Pancreas (tissue), 10 donors: ENCODE measurements at regions not wholly inside any gene's neighbourhood (a gene's known extent, or its start where the extent isn't known, plus 50 kb on each side); places are given as distances from the start of the nearest gene placed in this dataset.

Source experiments
- ATAC-seq, 4 donors: fragments of 200-7000 bp; cut with Tn5 transposase; one replicate each; pipeline versions ENCODE4 v1.8.0 to v1.9.1; 2020; ENCODE audit warnings: mild to moderate bottlenecking in 4 of 4, moderate library complexity in 4 of 4
- DNase-seq, 6 donors: peaks; one replicate each; pipeline ENCODE4 v3.0.0-alpha.2; 2020
- FAIRE-seq: peaks from 2 replicates; lab custom pipeline; 2012; peaks lifted over from hg19 to GRCh38; lab: Jason Lieb, UNC
- H3K27ac ChIP-seq, 4 donors: fragments of 200-600 bp; sonication (generic); 1 replicate in 3 of 4; 2 replicates in 1 of 4; pipeline versions ENCODE4 v1.5.0 to v1.8.0; 2020
- H3K27me3 ChIP-seq, 4 donors: fragments of 200-600 bp; one replicate each; pipeline ENCODE4 v1.8.0; 2021
- H3K36me3 ChIP-seq, 3 donors: fragments of 200-600 bp; sonication (generic) in 1 of 3; one replicate each; pipeline versions ENCODE4 v1.5.0 to v1.8.0; 2020 to 2021
- H3K4me1 ChIP-seq, 3 donors: fragments of 200-600 bp; one replicate each; pipeline ENCODE4 v1.8.0; 2021
- H3K4me3 ChIP-seq, 4 donors: fragments of 200-600 bp; sonication (generic) in 2 of 4; one replicate each; pipeline versions ENCODE4 v1.5.0 to v1.8.0; 2020 to 2021
- H3K9me3 ChIP-seq, 4 donors: fragments of 200-600 bp; one replicate each; pipeline ENCODE4 v1.8.0; 2021
- WGBS, 2 donors: extraction: QIAGEN DNeasy Blood & Tissue Kit; methylation state at CpG; one replicate each; pipeline ENCODE4 v1.1.7; 2013; 5-methylcytosine and 5-hydroxymethylcytosine counted together
- intact Hi-C, 3 donors: fragments of 100-400 bp; cut with DNase I; formaldehyde crosslinking; loops; one replicate each; pipeline versions ENCODE4 v1.11.1 to v1.14.2; 2022
- TF ChIP-seq, protein P1 (sequence below), 4 donors: fragments of 200-600 bp; sonication (generic) in 3 of 4; IDR thresholded peaks; one replicate each; pipeline versions ENCODE4 v1.5.0 to v1.8.0; 2021; ENCODE audit warnings: antibody characterized with exemption in 4 of 4
- donor health status: healthy with polysubstance abuse.
- donor health status: DM: no; HTN: no; CAD: no; lungs with moderate emphysema.
- donor health status: DM: no; HTN: no; CAD: no.
- donor health status: control.
- donor health status: control.
- donor health status: Bipolar disorder and iron deficiency.
- donor health status: DM: yes; HTN: yes; CAD: no.
- donor health status: DM: no; HTN: no; CAD: no.
- donor health status: DM: no; HTN: no; CAD: no.
- donor health status: DM: yes; HTN: yes; CAD: no.

DNA sequence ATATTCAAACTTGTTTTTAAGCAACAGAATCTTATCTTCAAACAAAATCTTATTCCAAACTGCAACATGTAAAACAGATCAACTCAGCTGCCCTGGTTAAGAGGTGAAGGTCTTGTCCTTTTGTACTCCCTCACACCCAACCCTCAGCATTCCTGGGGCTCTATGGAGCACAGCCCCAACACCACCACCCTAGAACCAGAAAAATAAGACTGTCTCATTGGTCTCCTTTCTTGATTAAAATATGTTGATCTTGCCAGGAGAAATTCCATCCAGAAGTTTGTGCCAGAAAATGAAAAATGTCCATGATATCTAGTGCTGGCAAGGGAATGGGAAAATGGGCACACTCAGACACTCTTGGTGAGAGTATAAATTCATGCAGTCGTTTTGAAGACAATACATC is 62.1 kb upstream of the TMEM17 start:
- WGBS, 2 donors: 3 to 8% methylated on average over 1 of the region's 1 CpG
- DNase-seq: no peak
- H3K27me3 ChIP-seq: no peaks in the 10 kb centered on the region
- intact Hi-C loops: no loop called here
- TF ChIP-seq, protein P1, sequence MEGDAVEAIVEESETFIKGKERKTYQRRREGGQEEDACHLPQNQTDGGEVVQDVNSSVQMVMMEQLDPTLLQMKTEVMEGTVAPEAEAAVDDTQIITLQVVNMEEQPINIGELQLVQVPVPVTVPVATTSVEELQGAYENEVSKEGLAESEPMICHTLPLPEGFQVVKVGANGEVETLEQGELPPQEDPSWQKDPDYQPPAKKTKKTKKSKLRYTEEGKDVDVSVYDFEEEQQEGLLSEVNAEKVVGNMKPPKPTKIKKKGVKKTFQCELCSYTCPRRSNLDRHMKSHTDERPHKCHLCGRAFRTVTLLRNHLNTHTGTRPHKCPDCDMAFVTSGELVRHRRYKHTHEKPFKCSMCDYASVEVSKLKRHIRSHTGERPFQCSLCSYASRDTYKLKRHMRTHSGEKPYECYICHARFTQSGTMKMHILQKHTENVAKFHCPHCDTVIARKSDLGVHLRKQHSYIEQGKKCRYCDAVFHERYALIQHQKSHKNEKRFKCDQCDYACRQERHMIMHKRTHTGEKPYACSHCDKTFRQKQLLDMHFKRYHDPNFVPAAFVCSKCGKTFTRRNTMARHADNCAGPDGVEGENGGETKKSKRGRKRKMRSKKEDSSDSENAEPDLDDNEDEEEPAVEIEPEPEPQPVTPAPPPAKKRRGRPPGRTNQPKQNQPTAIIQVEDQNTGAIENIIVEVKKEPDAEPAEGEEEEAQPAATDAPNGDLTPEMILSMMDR (IDR thresholded peaks at IDR 0.05): no peak
- no peak for ATAC-seq
- H3K4me3 ChIP-seq: no peak overlapping the region
- peaks cover 18 to 35% (median 32%) of the 10 kb centered on the region in 3 donors for H3K4me1 ChIP-seq
- peak overlapping the region in 1 of 4 donors; percentile 3 for H3K27ac ChIP-seq
- no peaks in the 10 kb centered on the region for H3K36me3 ChIP-seq
- FAIRE-seq: no peak
- H3K9me3 ChIP-seq: no peaks in the 10 kb centered on the region

- no peak overlapping the region for H3K4me3 ChIP-seq
- H3K27ac ChIP-seq: peak overlapping the region in 1 of 4 donors; percentile 3
- no peaks in the 10 kb centered on the region for H3K36me3 ChIP-seq
- H3K4me1 ChIP-seq: peaks cover 18 to 35% (median 32%) of the 10 kb centered on the region in 3 donors
- intact Hi-C loops: no loop called here
- WGBS, 2 donors: 68 to 69% methylated on average over 2 of the region's 2 CpGs
- FAIRE-seq (no peak), DNase-seq (no peak), ATAC-seq (no peak)
- TF ChIP-seq, protein P1 (IDR thresholded peaks at IDR 0.05): no peak
- H3K27me3 ChIP-seq: no peaks in the 10 kb centered on the region
- H3K9me3 ChIP-seq: no peaks in the 10 kb centered on the region
Observed at GRCh38 chr2:62567669-62568068, 61.7 kb upstream of the TMEM17 start.

DNA sequence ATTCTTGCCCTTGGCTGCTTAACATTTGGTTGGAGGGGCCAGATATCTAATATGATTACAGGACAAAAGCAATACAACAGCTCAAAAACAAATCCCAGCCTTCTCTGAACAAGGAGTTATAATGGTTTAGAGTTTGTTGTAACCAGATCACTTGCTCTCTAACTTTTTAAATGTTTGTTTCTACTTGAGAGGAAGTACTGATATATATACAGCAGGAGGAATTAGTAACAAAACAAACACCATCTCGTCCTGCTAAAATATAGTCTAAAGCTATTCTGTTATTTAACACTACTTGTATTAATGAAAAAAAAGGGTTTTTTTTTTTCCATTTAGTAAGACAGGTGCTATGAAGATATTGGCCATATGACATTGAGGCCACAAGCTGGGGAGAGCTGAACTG is 60.9 kb upstream of the TMEM17 start:
- Histone ChIP-seq H3K4me3 (no peak overlapping the region), H3K36me3 (no peaks in the 10 kb centered on the region), H3K4me1 (peaks cover 18 to 35% (median 32%) of the 10 kb centered on the region in 3 donors), H3K27ac (peak overlapping the region in 1 of 4 donors; percentile 3), H3K27me3 (no peaks in the 10 kb centered on the region), H3K9me3 (no peaks in the 10 kb centered on the region)
- TF ChIP-seq, protein P1 (IDR thresholded peaks at IDR 0.05): no peak
- WGBS, 2 donors: 24 to 43% methylated on average over 1 of the region's 1 CpG
- no peak for DNase-seq
- intact Hi-C loops: no loop called here
- FAIRE-seq: no peak
- ATAC-seq: no peak

GRCh38 chr2:62565309-62565908 is 59.4 kb upstream of the TMEM17 start:
- Histone ChIP-seq H3K36me3 (no peaks in the 10 kb centered on the region), H3K4me1 (peaks cover 18 to 35% (median 32%) of the 10 kb centered on the region in 3 donors), H3K9me3 (no peaks in the 10 kb centered on the region), H3K4me3 (no peak overlapping the region), H3K27me3 (no peaks in the 10 kb centered on the region), H3K27ac (peak overlapping the region in 2 of 4 donors; percentile 40 to 53)
- 39 to 41% methylated on average over 3 of the region's 3 CpGs for WGBS, 2 donors
- TF ChIP-seq, protein P1 (IDR thresholded peaks at IDR 0.05): no peak
- ATAC-seq: peak in 1 of 4 donors; percentile 41
- no peak for FAIRE-seq
- no peak for DNase-seq
- intact Hi-C loops: no loop called here

DNA sequence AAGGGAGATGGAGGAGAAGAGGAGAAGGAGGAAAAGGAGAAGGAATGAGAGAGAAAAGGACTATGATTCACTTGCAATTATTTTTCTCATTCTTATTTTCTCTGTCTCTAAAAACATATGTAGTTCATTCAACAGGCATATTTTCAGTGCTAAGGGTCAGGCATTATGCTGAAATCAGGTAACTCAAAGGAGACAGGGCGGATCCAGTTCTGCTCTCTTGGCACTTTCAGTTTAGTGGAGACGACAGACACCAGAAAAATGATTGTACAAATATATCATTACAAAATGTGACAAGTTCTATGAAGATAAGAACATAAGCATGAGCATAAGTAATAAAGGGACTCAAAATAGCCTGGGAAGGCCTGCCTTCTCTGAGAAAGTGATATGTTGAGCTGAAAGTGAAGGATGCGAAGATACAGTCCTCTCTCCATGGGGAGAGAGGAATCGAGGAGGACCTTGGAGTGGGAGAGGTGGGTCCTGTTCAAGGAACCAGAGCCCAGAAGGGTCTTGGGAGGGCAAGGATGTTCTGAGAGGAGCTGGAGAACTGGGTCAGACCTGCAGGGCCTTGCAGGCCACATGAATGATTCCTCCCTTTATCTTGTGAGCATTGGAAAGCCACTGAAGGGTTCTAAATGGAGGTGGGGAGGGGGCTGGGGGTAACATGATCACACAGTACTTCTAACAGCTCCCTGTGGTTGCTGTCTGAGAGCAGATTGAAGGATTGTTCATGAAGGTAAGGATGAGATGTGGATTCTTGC is 58.6 kb upstream of the TMEM17 start:
- WGBS, 2 donors: 75 to 77% methylated on average over 4 of the region's 4 CpGs
- no peaks in the 10 kb centered on the region for H3K27me3 ChIP-seq

More for the DNA sequence above, 58.6 kb upstream of the TMEM17 start:
- DNase-seq: no peak
- intact Hi-C loops: no loop called here
- FAIRE-seq: no peak
- Histone ChIP-seq H3K4me3 (no peak overlapping the region), H3K36me3 (no peaks in the 10 kb centered on the region), H3K9me3 (no peaks in the 10 kb centered on the region), H3K27ac (peak overlapping the region in 2 of 4 donors; percentile 40 to 53), H3K4me1 (peaks cover 18 to 33% (median 29%) of the 10 kb centered on the region in 3 donors)
- TF ChIP-seq, protein P1 (IDR thresholded peaks at IDR 0.05): no peak
- no peak for ATAC-seq
